Esophagus muscularis mucosa (tissue), 3 donors: ENCODE measurements at regions not wholly inside any gene's neighbourhood (a gene's known extent, or its start where the extent isn't known, plus 50 kb on each side); places are given as distances from the start of the nearest gene placed in this dataset.

ENCODE experiments used
- POLR2A ChIP-seq: fragments of 450-650 bp; IDR thresholded peaks from one replicate; pipeline ENCODE4 v1.6.1; 2017; ENCODE audit warnings: antibody characterized with exemption, moderate library complexity, mild to moderate bottlenecking, low read depth
- TF ChIP-seq, protein P1 (sequence below), 3 experiments: fragments of 200-600 bp in 2 of 3; fragments of 450-650 bp in 1 of 3; sonication (generic) in 2 of 3; IDR thresholded peaks; one replicate each; pipeline ENCODE4 v1.5.1; 2017 to 2019; ENCODE audit warnings: antibody characterized with exemption in 3 of 3, mild to moderate bottlenecking in 2 of 3, moderate library complexity in 1 of 3

- no peak for TF ChIP-seq POLR2A
- TF ChIP-seq, protein P1, sequence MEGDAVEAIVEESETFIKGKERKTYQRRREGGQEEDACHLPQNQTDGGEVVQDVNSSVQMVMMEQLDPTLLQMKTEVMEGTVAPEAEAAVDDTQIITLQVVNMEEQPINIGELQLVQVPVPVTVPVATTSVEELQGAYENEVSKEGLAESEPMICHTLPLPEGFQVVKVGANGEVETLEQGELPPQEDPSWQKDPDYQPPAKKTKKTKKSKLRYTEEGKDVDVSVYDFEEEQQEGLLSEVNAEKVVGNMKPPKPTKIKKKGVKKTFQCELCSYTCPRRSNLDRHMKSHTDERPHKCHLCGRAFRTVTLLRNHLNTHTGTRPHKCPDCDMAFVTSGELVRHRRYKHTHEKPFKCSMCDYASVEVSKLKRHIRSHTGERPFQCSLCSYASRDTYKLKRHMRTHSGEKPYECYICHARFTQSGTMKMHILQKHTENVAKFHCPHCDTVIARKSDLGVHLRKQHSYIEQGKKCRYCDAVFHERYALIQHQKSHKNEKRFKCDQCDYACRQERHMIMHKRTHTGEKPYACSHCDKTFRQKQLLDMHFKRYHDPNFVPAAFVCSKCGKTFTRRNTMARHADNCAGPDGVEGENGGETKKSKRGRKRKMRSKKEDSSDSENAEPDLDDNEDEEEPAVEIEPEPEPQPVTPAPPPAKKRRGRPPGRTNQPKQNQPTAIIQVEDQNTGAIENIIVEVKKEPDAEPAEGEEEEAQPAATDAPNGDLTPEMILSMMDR (IDR thresholded peaks at IDR 0.05), result no peak
Observed at GRCh38 chr4:10321931-10322330, 135.3 kb downstream of the ZNF518B start.
